Activated T-cell treated with anti-CD3 and anti-CD28 coated beads, Interleukin-2, amount 50 U/mL, for 72 hours (primary cell): ENCODE measurements at regions not wholly inside any gene's neighbourhood (a gene's known extent, or its start where the extent isn't known, plus 50 kb on each side); places are given as distances from the start of the nearest gene placed in this dataset.
"Not testable (repeated sequence)": the region's sequence is repeated elsewhere in the genome, so short reads cannot be mapped to it uniquely, and the experiment has no call there.

Experiments
- ATAC-seq, 2 donors: fragments of 150-1000 bp; cut with Tn5 transposase; replicated peaks in 1 of 2; 2 replicates each; pipeline ENCODE4 v1.10.0; 2021; ENCODE audit warnings: moderate library complexity in 2 of 2, mild to moderate bottlenecking in 1 of 2
- DNase-seq, 2 donors: peaks; one replicate each; pipeline ENCODE4 v3.0.0; 2021 to 2022; ENCODE audit warnings: mixed read lengths in 1 of 2
- H3K27ac Mint-ChIP-seq: one replicate; pipeline ENCODE4 v1.8.0; 2022; ENCODE audit warnings: mild to moderate bottlenecking, moderate library complexity, mixed read lengths
- H3K27me3 Mint-ChIP-seq: one replicate; pipeline ENCODE4 v1.8.0; 2022; ENCODE audit warnings: low read depth, mixed read lengths
- H3K36me3 Mint-ChIP-seq, 2 donors: one replicate each; pipeline ENCODE4 v1.8.0; 2022; ENCODE audit warnings: mixed read lengths in 2 of 2, mild to moderate bottlenecking in 1 of 2; ENCODE audit not compliant: insufficient read depth in 2 of 2
- H3K4me1 Mint-ChIP-seq: one replicate; pipeline ENCODE4 v1.8.0; 2022; ENCODE audit warnings: low read depth, mixed read lengths
- H3K4me3 Mint-ChIP-seq, 2 donors: one replicate each; pipeline ENCODE4 v1.8.0; 2022; ENCODE audit warnings: mild to moderate bottlenecking in 2 of 2, mixed read lengths in 2 of 2, moderate library complexity in 2 of 2
- H3K9me3 Mint-ChIP-seq, 2 donors: one replicate each; pipeline ENCODE4 v1.8.0; 2022; ENCODE audit warnings: mixed read lengths in 2 of 2

- DNase-seq (no peak), ATAC-seq (no peak)
- Mint-ChIP-seq H3K4me3 (no peak overlapping the region), H3K36me3 (no peaks in the 10 kb centered on the region), H3K9me3 (no peaks in the 10 kb centered on the region), H3K4me1 (no peaks in the 10 kb centered on the region), H3K27ac (no peak overlapping the region), H3K27me3 (no peaks in the 10 kb centered on the region)
Measured at GRCh38 chr12:97050509-97050908, 143.5 kb downstream of the NEDD1 start.

GRCh38 chr12:97051341-97051740 is 144.3 kb downstream of the NEDD1 start:
- Mint-ChIP-seq H3K27me3 (no peaks in the 10 kb centered on the region), H3K4me3 (no peak overlapping the region), H3K9me3 (peaks cover 0 to 3% of the 10 kb centered on the region in 2 donors), H3K27ac (no peak overlapping the region), H3K36me3 (no peaks in the 10 kb centered on the region), H3K4me1 (no peaks in the 10 kb centered on the region)
- no peak for ATAC-seq
- no peak for DNase-seq

GRCh38 chr12:97061171-97061570 is 154.1 kb downstream of the NEDD1 start:
- H3K4me3 Mint-ChIP-seq, result no peak overlapping the region
- peaks cover 11% of the 10 kb centered on the region for H3K27me3 Mint-ChIP-seq
- no peak overlapping the region for H3K27ac Mint-ChIP-seq
- H3K9me3 Mint-ChIP-seq, result peaks cover 0 to 8% of the 10 kb centered on the region in 2 donors
- ATAC-seq (no peak), DNase-seq (no peak)
- H3K36me3 Mint-ChIP-seq, result no peaks in the 10 kb centered on the region
- no peaks in the 10 kb centered on the region for H3K4me1 Mint-ChIP-seq

GRCh38 chr12:97063292-97063935 is 156.4 kb downstream of the NEDD1 start:
- H3K27ac Mint-ChIP-seq, result no peak overlapping the region
- ATAC-seq (no peak), DNase-seq (no peak)
- H3K36me3 Mint-ChIP-seq, result no peaks in the 10 kb centered on the region
- peaks cover 11% of the 10 kb centered on the region for H3K27me3 Mint-ChIP-seq
- H3K4me3 Mint-ChIP-seq, result no peak overlapping the region
- no peaks in the 10 kb centered on the region for H3K9me3 Mint-ChIP-seq
- no peaks in the 10 kb centered on the region for H3K4me1 Mint-ChIP-seq

GRCh38 chr12:97075161-97075933 is 168.3 kb downstream of the NEDD1 start:
- Mint-ChIP-seq H3K4me1 (no peaks in the 10 kb centered on the region), H3K27me3 (no peaks in the 10 kb centered on the region), H3K27ac (no peak overlapping the region), H3K9me3 (no peaks in the 10 kb centered on the region), H3K36me3 (no peaks in the 10 kb centered on the region), H3K4me3 (no peak overlapping the region)
- ATAC-seq (no peak), DNase-seq (no peak)

- Mint-ChIP-seq H3K36me3 (no peaks in the 10 kb centered on the region), H3K4me1 (no peaks in the 10 kb centered on the region), H3K27me3 (no peaks in the 10 kb centered on the region), H3K27ac (no peak overlapping the region), H3K9me3 (no peaks in the 10 kb centered on the region), H3K4me3 (no peak overlapping the region)
- DNase-seq (no peak), ATAC-seq (no peak)
Measured at GRCh38 chr12:97075934-97076630, 169.0 kb downstream of the NEDD1 start.

GRCh38 chr12:97076912-97077311 is 169.9 kb downstream of the NEDD1 start:
- H3K9me3 Mint-ChIP-seq, H3K4me1 Mint-ChIP-seq, H3K27me3 Mint-ChIP-seq, H3K27ac Mint-ChIP-seq, H3K4me3 Mint-ChIP-seq, DNase-seq, ATAC-seq, H3K36me3 Mint-ChIP-seq: not testable (repeated sequence)

GRCh38 chr12:97082029-97082428 is 175.0 kb downstream of the NEDD1 start:
- no peaks in the 10 kb centered on the region for H3K9me3 Mint-ChIP-seq
- no peaks in the 10 kb centered on the region for H3K27me3 Mint-ChIP-seq
- H3K27ac Mint-ChIP-seq, result no peak overlapping the region
- DNase-seq (no peak), ATAC-seq (no peak)
- no peaks in the 10 kb centered on the region for H3K36me3 Mint-ChIP-seq
- no peak overlapping the region for H3K4me3 Mint-ChIP-seq
- H3K4me1 Mint-ChIP-seq, result no peaks in the 10 kb centered on the region

GRCh38 chr12:97093187-97093683 is 186.2 kb downstream of the NEDD1 start:
- no peaks in the 10 kb centered on the region for H3K4me1 Mint-ChIP-seq
- H3K4me3 Mint-ChIP-seq, result no peak overlapping the region
- no peaks in the 10 kb centered on the region for H3K9me3 Mint-ChIP-seq
- H3K36me3 Mint-ChIP-seq, result no peaks in the 10 kb centered on the region
- DNase-seq (no peak), ATAC-seq (no peak)
- H3K27me3 Mint-ChIP-seq, result no peaks in the 10 kb centered on the region
- H3K27ac Mint-ChIP-seq, result no peak overlapping the region

- Mint-ChIP-seq H3K36me3 (no peaks in the 10 kb centered on the region), H3K4me3 (no peak overlapping the region), H3K4me1 (no peaks in the 10 kb centered on the region), H3K27me3 (no peaks in the 10 kb centered on the region), H3K27ac (no peak overlapping the region), H3K9me3 (no peaks in the 10 kb centered on the region)
- DNase-seq, result no peak
- no peak for ATAC-seq
Measured at GRCh38 chr12:97097734-97098133, 190.7 kb downstream of the NEDD1 start.

GRCh38 chr12:97109441-97109840 is 202.4 kb downstream of the NEDD1 start:
- Mint-ChIP-seq H3K4me1 (no peaks in the 10 kb centered on the region), H3K27ac (no peak overlapping the region), H3K9me3 (peaks cover 2 to 5% of the 10 kb centered on the region in 2 donors), H3K36me3 (no peaks in the 10 kb centered on the region), H3K4me3 (no peak overlapping the region), H3K27me3 (no peaks in the 10 kb centered on the region)
- ATAC-seq (no peak), DNase-seq (no peak)

GRCh38 chr12:97112136-97112535 is 205.1 kb downstream of the NEDD1 start:
- no peaks in the 10 kb centered on the region for H3K27me3 Mint-ChIP-seq
- DNase-seq (no peak), ATAC-seq (no peak)
- no peaks in the 10 kb centered on the region for H3K36me3 Mint-ChIP-seq
- H3K4me3 Mint-ChIP-seq, result no peak overlapping the region
- no peak overlapping the region for H3K27ac Mint-ChIP-seq
- H3K9me3 Mint-ChIP-seq, result peaks cover 2 to 4% of the 10 kb centered on the region in 2 donors
- no peaks in the 10 kb centered on the region for H3K4me1 Mint-ChIP-seq

- H3K36me3 Mint-ChIP-seq, result no peaks in the 10 kb centered on the region
- ATAC-seq, result no peak
- H3K27ac Mint-ChIP-seq, result no peak overlapping the region
- H3K4me3 Mint-ChIP-seq, result no peak overlapping the region
- no peaks in the 10 kb centered on the region for H3K4me1 Mint-ChIP-seq
- DNase-seq, result no peak
- no peaks in the 10 kb centered on the region for H3K27me3 Mint-ChIP-seq
- H3K9me3 Mint-ChIP-seq, result peaks cover 2% of the 10 kb centered on the region in 2 donors
Measured at GRCh38 chr12:97118796-97119375, 211.8 kb downstream of the NEDD1 start.
